Stromal cell of bone marrow (primary cell): ENCODE measurements at regions not wholly inside any gene's neighbourhood (a gene's known extent, or its start where the extent isn't known, plus 50 kb on each side); places are given as distances from the start of the nearest gene placed in this dataset.

ENCODE experiments used
- DNase-seq: peaks from one replicate; pipeline ENCODE4 v3.0.0-alpha.2; 2012; ENCODE audit warnings: low read depth

DNA sequence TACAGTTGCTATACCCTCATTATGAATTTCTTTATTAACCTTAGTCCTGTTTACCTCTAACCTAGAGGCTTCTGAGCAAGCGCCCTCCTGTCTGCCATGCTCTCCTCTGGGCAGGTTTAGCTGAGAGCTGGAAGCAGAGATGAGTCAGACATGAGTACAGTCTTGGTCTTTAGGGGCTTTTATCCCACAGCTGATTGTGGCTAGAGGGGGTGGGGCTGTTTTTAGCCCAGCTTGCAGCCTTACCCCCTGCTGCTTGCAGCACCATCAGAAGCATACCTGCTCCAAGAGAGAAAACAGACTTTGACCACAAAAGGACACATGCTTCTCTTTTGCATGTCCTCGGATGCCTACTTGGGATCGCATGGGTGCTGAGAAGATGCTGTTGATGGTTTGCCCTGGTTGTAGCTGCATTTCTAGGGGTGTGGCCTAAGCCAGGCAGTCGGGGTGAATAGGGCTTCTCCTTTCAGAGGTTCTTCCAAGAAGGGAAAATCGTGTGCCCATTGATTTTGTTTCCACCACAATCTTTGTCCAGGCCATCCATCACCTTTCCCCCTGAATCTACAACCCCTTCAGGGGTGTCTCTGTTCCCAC is 115.0 kb upstream of the LGALSL start:
- DNase-seq, result no peak

DNA sequence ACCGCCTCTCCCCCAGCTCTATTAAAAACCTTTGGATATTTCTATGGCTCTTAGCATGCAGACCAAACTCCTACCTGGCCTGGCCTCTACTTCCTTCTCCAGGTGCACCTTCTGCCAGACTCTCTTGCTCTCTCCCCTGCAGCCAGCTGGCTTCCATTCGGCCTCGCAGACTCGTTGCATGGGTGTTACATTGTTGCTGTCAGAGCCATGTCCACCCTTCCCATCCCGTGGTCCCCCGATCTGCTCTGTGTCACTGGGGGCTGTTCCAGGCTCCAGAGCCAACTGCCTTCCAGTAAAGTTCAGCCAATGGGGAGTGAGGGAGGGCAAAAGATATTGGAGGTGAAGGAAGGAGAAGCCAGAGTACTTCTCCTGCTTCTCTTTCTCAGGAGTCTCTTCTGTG is 112.5 kb upstream of the LGALSL start:
- no peak for DNase-seq

DNA sequence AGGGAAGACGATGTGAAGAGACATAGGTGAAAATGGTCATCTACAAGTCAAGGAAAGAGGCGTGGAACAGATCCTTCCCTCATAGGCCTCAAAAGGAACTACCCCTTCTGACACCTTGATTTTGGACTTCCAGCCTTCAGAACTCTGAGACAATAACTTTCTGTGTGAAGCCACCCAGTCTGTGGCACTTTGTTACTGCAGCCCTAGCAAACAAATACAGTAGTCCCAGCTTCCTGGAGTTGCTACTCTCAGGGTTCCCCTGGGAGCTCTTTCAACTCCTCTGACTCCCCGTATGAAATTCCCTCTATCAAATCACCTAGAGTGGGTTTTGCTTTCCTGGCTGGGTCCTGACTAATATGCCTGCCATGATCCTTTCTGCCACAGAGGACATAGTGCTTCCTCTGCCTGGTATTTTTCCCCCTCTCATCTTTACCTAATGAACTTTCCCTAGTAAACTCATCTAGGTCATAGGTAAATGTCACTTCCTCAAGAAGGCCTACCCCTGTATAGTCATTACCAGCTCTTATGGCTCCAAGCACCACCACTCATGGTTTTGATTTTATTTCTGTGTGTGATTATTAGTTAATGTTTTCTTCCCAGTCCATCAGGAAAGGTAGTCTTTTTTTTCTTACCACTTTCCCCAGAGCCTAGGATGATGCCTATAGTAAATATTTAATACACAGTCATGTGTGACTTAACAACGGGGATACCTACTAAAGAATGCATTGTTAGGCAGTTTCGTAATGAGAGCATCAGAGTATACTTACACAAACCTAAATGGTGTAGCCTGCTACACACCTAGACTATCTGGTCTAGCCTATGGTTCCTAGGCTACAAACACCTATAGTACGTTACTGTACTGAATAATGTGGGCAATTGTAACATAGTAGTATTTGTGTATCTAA is 111.5 kb upstream of the LGALSL start:
- DNase-seq, result no peak

DNA sequence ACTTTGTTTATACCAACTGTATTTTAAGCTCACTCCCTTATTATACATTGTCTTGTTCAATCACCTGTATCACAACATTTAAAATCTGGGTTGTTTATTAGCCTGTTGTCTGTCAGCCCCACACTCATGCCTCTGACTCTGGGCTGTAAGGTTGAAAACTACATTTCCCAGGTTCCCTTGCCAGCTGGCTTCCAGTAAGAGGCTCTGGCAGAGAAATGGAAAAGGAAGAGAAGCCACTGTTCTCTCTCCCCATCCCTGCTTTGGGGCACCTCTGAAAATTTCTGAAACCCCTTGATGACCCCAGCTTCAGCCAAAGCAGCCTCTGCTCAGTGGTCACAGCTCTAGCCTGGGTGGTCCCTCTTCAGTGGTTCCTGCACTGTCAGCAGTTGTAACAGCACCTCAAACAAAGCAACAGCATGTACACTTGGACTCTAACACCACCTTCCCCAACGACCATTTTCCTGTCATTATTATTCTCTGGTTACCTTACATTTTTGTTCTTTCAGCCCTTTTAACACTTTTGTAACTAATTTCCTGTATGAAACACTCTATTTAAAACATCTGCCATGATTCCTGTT is 108.9 kb upstream of the LGALSL start:
- DNase-seq, result no peak

DNA sequence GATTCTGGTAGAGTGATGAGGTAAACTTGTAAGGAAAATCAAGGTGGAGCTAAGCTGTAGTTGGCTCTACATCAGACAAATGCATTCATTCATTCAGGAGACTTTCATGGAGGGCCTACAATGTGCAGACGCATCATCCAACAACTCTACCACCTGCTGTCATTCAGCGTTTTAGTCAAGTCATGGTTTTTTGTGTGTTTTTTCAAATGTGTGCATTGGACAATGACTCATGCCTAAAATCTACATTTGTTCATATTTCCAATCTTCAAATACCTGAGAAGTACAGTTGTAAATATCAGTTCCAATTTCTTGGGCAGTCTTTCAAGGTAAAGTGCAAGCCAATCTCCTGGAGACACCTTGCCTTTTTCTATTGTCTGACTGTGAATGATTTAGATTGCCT is 108.0 kb upstream of the LGALSL start:
- no peak for DNase-seq

DNA sequence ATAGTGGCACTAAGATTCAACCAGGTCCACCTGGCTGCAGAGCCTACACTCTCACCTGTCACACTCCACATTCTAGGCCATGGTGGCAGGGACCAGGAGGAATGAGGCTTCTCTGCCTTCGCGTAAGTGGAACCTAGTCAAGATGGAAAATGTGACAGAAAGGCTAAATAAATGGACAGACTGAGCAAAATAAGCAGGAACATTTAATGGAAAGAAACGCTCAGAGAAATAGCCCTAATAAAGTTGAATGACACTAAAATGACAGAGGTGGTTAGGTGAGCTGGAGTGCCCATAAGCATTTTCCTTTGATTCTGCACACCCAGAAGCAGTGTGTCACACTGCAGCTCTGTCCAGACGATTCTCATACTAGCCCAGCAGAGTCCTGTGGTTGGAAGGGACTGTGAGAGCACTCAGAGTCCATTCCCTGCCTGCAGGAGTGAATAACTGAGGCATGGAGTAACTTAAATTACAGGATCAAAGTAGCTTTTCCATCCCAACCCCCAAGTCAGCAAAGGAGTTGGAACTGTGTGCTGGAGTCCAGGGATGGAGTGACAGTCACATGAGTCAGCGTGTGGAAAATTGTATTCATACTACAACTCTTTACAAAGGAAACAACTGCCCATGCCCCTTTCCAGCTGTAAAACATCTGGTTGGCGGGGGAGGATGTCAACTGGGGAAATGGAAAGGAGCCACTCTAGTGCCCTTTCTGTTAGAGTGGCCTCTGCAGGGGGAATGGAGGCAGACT is 105.4 kb upstream of the LGALSL start:
- peak; percentile 38 for DNase-seq

DNA sequence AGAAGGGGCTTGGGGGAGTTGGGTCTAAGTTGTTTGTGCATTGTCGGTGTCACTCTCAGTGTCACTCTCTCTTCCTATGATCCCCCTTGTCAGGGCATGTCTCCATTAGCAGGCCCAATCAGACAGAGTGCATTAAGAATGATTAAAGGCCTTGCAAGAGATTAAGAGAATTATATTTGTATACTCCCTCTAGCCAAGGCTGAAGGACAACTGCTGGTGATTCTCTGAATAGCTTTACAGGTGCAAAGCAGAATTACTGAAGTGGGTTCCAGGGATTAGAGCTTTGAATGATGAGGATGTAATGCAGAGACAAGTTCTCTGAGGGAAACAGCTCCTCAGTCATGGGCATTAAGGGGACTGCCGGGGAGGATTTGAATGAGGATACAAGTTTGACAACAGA is 104.8 kb upstream of the LGALSL start:
- no peak for DNase-seq

DNA sequence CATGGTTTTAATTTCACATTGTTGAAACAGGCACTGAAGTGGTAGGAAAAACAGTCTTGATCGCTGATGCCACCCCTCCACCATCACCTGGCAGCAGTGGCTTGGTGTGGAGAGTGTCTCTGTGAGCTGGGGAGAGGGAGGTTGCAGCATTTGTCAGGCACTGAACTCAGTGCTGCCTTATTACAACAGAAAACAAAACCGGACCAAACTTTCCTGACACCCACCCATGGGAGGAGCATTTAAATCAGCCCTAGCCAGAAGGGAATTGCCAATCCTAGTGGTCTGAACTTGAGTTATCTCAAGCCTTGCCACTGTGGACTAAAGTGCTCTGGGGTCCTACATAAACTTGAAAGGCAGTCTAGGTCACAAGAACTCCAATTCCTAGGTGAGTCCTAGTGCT is 103.0 kb upstream of the LGALSL start:
- DNase-seq, result no peak

DNA sequence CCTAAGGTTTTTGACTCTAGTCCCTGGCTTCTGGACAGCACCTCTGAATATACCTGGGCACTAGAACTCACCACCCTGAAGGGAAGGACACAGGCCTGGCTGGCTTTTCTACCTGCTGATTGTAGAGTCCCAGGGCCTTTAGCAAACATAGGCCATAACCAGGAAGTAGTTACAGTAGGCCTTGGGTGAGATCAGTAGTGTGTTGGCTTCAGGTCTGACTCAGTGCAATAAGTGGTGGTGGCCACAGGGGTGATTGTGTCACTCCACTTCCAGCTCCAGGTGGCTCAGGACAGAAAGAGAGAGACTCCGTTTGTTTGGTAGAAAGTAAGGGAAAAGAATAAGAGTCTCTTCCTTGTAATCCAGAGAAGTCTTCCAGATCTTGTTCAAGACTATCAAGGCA is 101.7 kb upstream of the LGALSL start:
- no peak for DNase-seq

DNA sequence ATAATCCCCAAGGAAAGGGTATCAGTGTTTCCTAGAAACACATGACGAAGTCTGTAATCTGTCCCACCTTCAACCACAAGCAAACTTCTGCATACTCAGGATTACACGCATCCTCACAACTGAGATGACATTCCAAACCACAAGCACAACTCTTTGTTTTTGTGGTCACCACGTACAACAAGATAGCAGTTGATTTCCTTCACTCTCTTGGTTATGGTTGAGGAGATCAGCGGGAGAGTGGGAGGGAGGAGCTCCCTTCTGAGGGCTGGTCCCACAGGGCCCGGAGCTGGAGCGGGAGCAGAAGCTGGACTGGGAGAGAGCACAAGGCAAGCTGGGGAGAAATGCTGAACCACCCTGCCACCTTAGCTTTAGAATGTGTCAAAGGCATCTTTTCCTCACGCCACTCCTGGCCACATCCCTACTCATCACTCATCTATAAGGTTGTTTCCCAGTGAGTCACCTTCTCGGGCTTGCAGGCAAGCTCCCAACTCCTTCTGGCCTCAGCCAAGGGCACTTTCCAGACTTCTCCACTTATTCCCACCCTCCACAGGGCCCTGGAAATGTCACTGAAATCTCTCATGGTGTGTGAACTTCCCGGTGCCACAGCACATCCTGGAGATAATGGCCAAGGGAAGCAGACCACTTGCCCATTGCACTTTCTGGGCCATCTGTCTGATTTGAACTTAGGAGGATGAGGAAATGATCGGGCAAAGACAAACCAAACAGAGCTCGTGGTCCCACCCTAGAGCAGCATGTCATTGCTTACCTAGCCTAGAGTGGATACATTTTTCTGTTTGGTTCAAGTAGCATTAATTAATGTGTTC is 98.9 kb upstream of the LGALSL start:
- DNase-seq, result peak; percentile 65

DNA sequence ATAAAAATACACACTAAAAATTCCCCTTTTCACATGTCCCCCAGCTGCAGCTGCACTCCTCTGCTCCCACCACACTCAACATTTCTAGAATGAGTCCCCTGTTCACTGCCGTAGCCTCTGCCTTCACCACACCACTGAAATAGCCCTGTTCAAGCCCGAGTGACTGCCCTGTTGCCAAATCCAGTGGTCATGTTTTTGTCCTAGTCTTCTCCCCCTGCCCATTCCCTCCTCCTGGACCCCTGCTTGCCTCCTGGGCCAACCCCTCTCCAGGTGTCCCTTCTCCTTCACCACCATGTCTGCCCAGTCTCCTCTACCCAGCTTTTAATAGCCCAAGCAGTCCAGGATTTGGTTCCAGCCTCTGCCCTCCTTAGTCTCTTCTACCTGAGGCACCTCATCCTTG is 97.1 kb upstream of the LGALSL start:
- no peak for DNase-seq

DNA sequence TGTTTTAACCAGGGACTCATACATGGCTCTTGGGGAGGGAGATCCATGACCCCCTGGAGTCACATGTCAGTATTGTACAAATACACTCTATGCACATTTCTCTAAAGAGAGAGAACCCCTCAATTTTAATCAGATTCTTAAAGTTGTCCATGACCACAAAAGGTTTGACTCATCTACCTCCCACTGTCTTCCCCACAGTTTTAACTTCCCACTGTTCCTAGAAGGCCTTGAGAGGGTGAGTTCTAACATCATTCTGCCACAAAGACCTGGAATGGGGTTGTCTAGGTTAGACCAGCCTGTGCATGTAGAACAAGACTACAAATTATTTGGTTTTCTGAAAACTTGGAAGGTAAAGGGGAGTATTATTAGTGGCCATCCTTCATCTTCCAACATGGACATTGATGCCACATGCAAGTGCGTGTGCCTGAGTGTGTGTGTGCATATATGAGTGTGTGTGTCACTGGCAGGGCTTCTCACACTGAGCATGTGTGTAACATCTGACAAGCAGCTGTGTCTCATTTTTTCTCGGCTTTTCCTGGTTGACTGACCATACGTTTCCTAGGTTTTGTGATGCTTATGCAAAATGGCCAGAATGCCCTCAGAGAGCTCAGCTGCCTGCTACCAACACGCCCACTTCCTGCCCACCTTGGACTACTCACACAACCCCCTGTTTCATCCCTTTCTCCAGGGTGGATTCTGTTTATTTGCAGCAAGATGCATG is 94.6 kb upstream of the LGALSL start:
- DNase-seq, result no peak

DNA sequence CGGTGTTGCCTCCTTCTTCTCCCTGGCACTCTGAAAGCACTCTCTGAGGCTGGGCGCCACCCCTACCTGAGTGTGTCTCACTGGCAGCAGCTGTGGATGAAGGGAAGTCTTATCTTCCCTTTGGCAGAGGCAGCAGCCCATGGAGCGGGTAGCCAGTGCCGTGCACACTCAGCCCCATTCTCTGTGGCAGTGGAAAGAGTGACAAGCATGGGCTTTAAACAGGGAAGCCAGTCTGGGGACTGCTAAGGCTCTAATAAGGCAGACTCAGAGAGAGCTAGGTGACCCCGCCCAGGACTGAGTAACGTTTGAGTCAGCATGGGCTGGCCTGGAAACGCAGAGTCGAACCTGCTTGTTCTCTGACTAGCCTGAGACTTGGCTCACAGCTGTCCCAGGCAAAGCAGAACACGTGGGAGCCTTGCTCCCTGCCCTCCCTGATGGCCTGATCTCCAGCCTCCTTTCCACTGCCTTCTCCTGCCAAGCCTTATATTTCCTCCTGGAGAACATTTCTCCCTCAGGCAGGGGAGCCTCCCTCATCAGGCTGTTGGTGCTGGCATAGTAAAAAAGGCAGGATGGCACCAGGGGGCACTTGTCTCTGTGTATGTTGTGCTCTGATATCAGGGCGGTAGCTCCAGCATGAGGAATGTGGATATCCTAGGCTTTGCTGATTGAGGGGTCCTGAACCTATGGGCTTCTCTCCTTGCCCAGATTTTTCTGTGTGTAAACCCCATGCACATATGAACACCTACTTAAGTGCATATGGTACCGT is 93.9 kb upstream of the LGALSL start:
- DNase-seq, result peak; percentile 98

DNA sequence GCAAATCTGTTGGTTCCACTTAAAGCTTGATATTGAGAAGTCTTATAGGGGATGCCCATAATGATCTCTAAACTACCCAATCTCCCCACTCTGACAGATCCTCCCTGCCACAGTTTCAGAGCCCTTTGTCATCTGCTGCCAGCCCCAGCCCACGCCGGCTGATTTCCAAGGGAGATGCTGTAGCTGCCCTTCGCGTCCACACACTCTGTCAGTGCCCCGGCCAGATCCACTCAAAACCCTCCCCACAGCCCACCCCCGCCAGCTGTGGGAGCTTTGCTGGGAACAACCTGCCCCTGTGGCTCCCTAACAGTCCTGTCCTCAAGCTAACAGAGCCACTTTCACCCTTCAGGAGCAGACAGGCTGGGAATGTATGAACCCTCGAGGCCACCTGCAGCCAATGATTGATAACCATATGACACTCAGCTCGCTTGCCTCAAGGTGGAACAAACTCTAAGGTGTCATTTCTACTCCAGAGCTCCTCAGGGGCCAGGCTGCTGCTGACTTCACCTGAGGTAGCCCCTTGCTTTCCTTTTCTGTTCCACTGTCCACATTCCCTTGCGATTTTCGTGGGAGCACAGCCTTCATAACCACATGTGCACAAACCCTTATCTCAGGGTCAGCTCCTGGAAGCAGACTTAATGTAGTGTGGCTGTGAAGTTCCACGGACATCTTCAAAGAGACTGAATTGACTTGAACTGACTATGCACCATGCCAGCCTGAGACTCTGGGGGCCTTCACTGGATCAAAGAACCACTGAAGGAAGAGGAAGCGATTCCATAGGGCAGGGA is 92.6 kb upstream of the LGALSL start:
- DNase-seq, result no peak

DNA sequence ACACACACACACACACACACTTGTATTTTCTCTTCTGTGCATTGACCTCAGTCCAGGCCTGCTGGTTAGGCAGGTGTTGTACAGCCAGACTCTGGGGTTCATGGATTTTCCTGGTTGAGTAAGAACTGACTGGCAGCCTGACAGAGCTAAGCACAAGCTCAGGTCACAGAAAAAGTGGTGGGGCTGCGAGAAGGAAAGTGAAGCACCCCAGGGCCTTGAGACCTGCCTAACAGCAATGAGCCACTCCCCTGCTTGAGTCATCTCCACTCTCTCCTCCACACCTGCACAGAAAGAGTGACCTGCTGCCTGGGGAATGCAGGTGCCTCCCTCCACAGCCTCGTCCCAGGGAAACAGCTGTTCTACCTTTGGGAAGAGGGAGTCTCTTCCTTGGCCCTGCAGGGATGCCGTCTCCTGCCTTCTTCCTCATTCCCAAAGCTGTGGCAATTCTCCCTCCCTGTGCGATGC is 91.4 kb upstream of the LGALSL start:
- DNase-seq, result no peak

DNA sequence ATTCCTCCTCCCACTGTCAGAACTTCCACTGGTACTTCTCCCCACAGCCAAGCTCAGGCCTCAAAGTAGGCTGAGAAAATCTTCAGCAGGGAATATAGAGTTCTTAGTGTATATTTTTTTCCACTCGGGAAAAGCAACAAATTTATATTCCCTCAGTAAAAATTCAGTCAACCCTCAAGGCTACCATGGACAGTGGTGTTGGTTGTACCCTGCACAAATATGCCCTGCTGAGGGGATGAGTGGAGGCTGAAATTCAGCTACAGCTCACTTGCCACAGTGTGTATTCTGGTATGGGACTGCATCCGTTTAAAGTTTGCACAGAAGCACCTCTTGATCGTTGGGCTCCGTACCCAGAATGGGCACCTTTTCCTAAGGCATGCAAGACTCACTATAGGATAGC is 90.8 kb upstream of the LGALSL start:
- no peak for DNase-seq

DNA sequence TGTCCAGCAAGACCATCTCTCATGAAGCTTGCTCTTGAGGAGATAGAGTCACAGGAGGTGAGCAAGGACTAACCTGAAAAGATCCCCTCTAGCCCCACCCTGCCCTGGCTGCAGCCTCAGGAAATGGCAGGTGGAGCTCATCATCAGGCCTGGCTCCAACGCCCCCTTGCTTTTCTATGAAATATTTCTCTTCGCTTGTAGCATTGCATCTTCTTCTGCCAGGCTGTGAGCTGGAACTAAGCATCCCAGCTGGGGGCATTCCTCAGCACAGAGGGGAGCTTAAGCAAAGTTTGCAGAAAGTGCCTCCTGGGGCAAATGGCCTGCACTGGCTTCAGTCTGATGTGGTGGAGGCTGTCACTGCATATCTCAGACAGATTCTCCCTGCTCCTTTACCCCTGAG is 90.1 kb upstream of the LGALSL start:
- DNase-seq, result no peak

DNA sequence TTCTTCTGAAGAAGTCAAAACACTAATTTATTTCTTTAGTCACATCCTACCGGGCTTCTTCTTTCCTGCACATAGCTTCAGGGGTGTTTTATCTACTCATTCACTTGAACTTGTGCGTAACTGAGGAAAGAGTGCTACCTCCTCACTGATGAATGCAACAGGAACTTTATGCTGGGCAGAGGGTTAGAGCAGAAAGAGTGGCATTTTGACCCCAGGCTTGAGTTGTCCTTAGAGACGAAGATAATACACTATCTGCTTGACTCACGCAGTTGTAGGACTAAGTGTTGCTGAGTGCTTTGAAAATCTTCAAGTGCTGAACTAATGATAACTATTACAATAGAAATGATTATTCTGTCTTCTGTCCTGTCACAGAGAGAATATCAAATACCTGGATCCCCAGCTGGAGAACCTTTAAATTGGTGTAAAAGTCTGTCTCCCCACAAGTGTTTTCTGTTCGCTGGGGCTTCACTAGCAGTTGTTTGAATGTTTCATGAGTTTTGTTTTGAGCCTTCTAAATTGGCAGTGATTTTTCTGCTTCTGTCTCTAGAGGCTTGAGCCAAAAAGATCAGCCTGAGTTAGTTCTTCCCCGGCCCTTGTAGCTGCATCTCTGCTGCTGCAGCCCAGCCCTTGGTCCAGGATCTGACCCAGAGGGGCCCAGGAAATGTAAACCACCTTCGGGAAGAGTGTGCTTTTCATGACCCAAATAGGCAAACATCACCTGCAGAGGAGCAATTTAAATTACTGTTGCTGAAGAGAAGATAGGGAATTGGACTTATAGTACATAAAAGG is 86.3 kb upstream of the LGALSL start:
- no peak for DNase-seq

DNA sequence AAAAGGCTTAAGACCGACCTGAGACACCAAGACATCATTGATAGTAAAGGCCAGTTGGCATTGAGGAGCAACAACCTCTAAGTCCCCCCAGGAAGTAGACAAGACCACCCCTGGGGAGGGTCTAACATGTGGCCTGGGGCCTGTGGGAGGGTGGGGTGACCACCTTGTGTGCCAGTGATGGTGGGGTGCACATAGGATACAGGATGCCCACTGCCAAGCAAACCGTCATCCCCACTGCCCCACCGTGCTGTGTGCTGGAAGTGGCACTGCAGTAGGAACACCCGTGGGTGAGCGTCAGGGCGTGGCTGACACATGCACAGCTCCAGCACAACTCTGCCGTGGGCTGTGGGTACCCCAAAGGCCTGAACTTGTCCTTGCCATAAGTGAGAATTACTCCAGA is 84.3 kb upstream of the LGALSL start:
- no peak for DNase-seq
